Thoracic aorta (tissue), 2 donors: ENCODE measurements at regions not wholly inside any gene's neighbourhood (a gene's known extent, or its start where the extent isn't known, plus 50 kb on each side); places are given as distances from the start of the nearest gene placed in this dataset.

Experiments used
- ATAC-seq: fragments of 150-250 bp; one replicate; pipeline ENCODE4 v1.8.0; 2017; ENCODE audit warnings: low read depth; ENCODE audit not compliant: insufficient number of reproducible peaks, low FRiP score
- DNase-seq: peaks from one replicate; pipeline ENCODE4 v3.0.0-alpha.2; 2020; ENCODE audit warnings: low spot score
- H3K27ac ChIP-seq, 2 donors: fragments of 200-600 bp; sonication (generic); 1 replicate in 1 of 2; 2 replicates in 1 of 2; pipeline ENCODE4 v1.5.1; 2016; ENCODE audit warnings: mild to moderate bottlenecking in 2 of 2, moderate library complexity in 2 of 2
- H3K27me3 ChIP-seq: fragments of 200-600 bp; sonication (generic); replicated peaks from 2 replicates; pipeline ENCODE4 v1.6.0; 2016; ENCODE audit warnings: mild to moderate bottlenecking; ENCODE audit not compliant: insufficient read depth
- H3K36me3 ChIP-seq: fragments of 200-600 bp; sonication (generic); one replicate; pipeline ENCODE4 v1.5.1; 2016
- H3K4me1 ChIP-seq, 2 donors: fragments of 200-600 bp; sonication (generic); 1 replicate in 1 of 2; 2 replicates in 1 of 2; pipeline versions ENCODE4 v1.5.1 to v1.6.0; 2016; ENCODE audit warnings: low read depth in 2 of 2, mild to moderate bottlenecking in 1 of 2; ENCODE audit not compliant: control insufficient read depth in 1 of 2
- H3K4me3 ChIP-seq: fragments of 200-600 bp; sonication (generic); 2 replicates; pipeline ENCODE4 v1.5.1; 2016; ENCODE audit warnings: mild to moderate bottlenecking
- H3K9me3 ChIP-seq: fragments of 200-600 bp; sonication (generic); 2 replicates; pipeline ENCODE4 v1.5.1; 2016
- CTCF ChIP-seq: fragments of 200-600 bp; sonication (generic); IDR thresholded peaks from one replicate; pipeline ENCODE4 v1.5.1; 2019; ENCODE audit warnings: antibody characterized with exemption

- no peak overlapping the region for H3K4me3 ChIP-seq
- no peak for ATAC-seq
- peaks cover 0 to 7% of the 10 kb centered on the region in 2 donors for H3K4me1 ChIP-seq
- H3K9me3 ChIP-seq, result no peaks in the 10 kb centered on the region
- no peaks in the 10 kb centered on the region for H3K36me3 ChIP-seq
- no peak overlapping the region for H3K27ac ChIP-seq
- no peaks in the 10 kb centered on the region for H3K27me3 ChIP-seq
- TF ChIP-seq CTCF, result no peak
- DNase-seq, result no peak
Observed at GRCh38 chr9:96084331-96084734, 208.8 kb downstream of the ERCC6L2 start.

GRCh38 chr9:96082516-96083232 lies 207.2 kb downstream of the ERCC6L2 start:
- Histone ChIP-seq H3K9me3 (no peaks in the 10 kb centered on the region), H3K27me3 (no peaks in the 10 kb centered on the region), H3K4me3 (no peak overlapping the region), H3K36me3 (no peaks in the 10 kb centered on the region), H3K27ac (no peak overlapping the region), H3K4me1 (peaks cover 0 to 14% of the 10 kb centered on the region in 2 donors)
- ATAC-seq, result no peak
- TF ChIP-seq CTCF, result no peak
- DNase-seq, result no peak

GRCh38 chr9:96080364-96080763 lies 204.9 kb downstream of the ERCC6L2 start:
- peaks cover 0 to 14% of the 10 kb centered on the region in 2 donors for H3K4me1 ChIP-seq
- H3K27me3 ChIP-seq, result no peaks in the 10 kb centered on the region
- no peak overlapping the region for H3K27ac ChIP-seq
- no peak for TF ChIP-seq CTCF
- no peak overlapping the region for H3K4me3 ChIP-seq
- H3K9me3 ChIP-seq, result no peaks in the 10 kb centered on the region
- no peaks in the 10 kb centered on the region for H3K36me3 ChIP-seq
- DNase-seq, result no peak
- ATAC-seq, result no peak

GRCh38 chr9:96079779-96080178 lies 204.3 kb downstream of the ERCC6L2 start:
- Histone ChIP-seq H3K27me3 (no peaks in the 10 kb centered on the region), H3K9me3 (no peaks in the 10 kb centered on the region), H3K4me3 (no peak overlapping the region), H3K36me3 (no peaks in the 10 kb centered on the region), H3K27ac (no peak overlapping the region), H3K4me1 (peaks cover 0 to 14% of the 10 kb centered on the region in 2 donors)
- ATAC-seq, result no peak
- no peak for TF ChIP-seq CTCF
- DNase-seq, result no peak

GRCh38 chr9:96078897-96079490 lies 203.5 kb downstream of the ERCC6L2 start:
- Histone ChIP-seq H3K27me3 (no peaks in the 10 kb centered on the region), H3K27ac (no peak overlapping the region), H3K4me3 (no peak overlapping the region), H3K4me1 (peaks cover 0 to 14% of the 10 kb centered on the region in 2 donors), H3K36me3 (no peaks in the 10 kb centered on the region), H3K9me3 (no peaks in the 10 kb centered on the region)
- no peak for TF ChIP-seq CTCF
- ATAC-seq (no peak), DNase-seq (no peak)
